Spleen (tissue), 11 donors: ENCODE measurements at regions not wholly inside any gene's neighbourhood (a gene's known extent, or its start where the extent isn't known, plus 50 kb on each side); places are given as distances from the start of the nearest gene placed in this dataset.
A peak's percentile ranks its signal among the peaks of the same experiment; 100 is the strongest.

Experiments used
- DNase-seq: peaks from one replicate; pipeline ENCODE4 v3.0.0-alpha.2; 2020
- H3K27ac ChIP-seq, 8 donors: fragments of 200-600 bp; sonication (generic) in 7 of 8; 1 replicate in 4 of 8; 2 replicates in 4 of 8; pipeline versions ENCODE4 v1.5.0 to v1.8.0; 2016 to 2021; ENCODE audit warnings: inconsistent platforms in 4 of 8, mild to moderate bottlenecking in 4 of 8, moderate library complexity in 1 of 8
- H3K27me3 ChIP-seq, 7 donors: fragments of 200-600 bp; sonication (generic) in 6 of 7; replicated peaks in 1 of 7; 1 replicate in 4 of 7; 2 replicates in 3 of 7; pipeline versions ENCODE4 v1.5.0 to v1.8.0; 2016 to 2021; ENCODE audit warnings: inconsistent platforms in 3 of 7, mild to moderate bottlenecking in 1 of 7
- H3K36me3 ChIP-seq, 6 donors: fragments of 200-600 bp; sonication (generic) in 5 of 6; 1 replicate in 4 of 6; 2 replicates in 2 of 6; pipeline versions ENCODE4 v1.5.0 to v1.8.0; 2016 to 2021; ENCODE audit warnings: inconsistent platforms in 2 of 6
- H3K4me1 ChIP-seq, 6 donors: fragments of 200-600 bp; sonication (generic) in 5 of 6; 1 replicate in 3 of 6; 2 replicates in 3 of 6; pipeline versions ENCODE4 v1.5.0 to v1.8.0; 2016 to 2021; ENCODE audit warnings: inconsistent platforms in 3 of 6
- H3K4me3 ChIP-seq, 8 donors: fragments of 200-600 bp; sonication (generic) in 7 of 8; 1 replicate in 4 of 8; 2 replicates in 4 of 8; pipeline versions ENCODE4 v1.5.0 to v1.8.0; 2016 to 2021; ENCODE audit warnings: inconsistent platforms in 4 of 8, mild to moderate bottlenecking in 4 of 8, moderate library complexity in 2 of 8
- H3K9me3 ChIP-seq, 8 donors: fragments of 200-600 bp; sonication (generic) in 7 of 8; 1 replicate in 4 of 8; 2 replicates in 4 of 8; pipeline versions ENCODE4 v1.5.0 to v1.8.0; 2016 to 2021; ENCODE audit warnings: inconsistent platforms in 4 of 8
- CTCF ChIP-seq, 11 experiments: fragments of 200-600 bp in 7 of 11; fragments of 450-650 bp in 4 of 11; sonication (generic) in 4 of 11; IDR thresholded peaks in 8 of 11; conservative IDR thresholded peaks in 3 of 11; 1 replicate in 7 of 11; 2 replicates in 4 of 11; pipeline versions ENCODE4 v1.4.0 to v1.8.0; 2016 to 2021; ENCODE audit warnings: antibody characterized with exemption in 11 of 11, inconsistent platforms in 4 of 11, mild to moderate bottlenecking in 1 of 11
- POLR2A ChIP-seq, 3 donors: fragments of 450-650 bp; IDR thresholded peaks; one replicate each; pipeline ENCODE4 v1.5.1; 2017; ENCODE audit warnings: antibody characterized with exemption in 3 of 3, mild to moderate bottlenecking in 1 of 3
- POLR2AphosphoS5 ChIP-seq, 3 donors: sonication (generic); formaldehyde crosslinking; IDR thresholded peaks; one replicate each; pipeline ENCODE4 v1.5.1; 2017; ENCODE audit warnings: antibody characterized with exemption in 3 of 3
- WGBS, 5 donors: extraction: QIAGEN DNeasy Blood & Tissue Kit in 3 of 5; methylation state at CpG; one replicate each; pipeline versions ENCODE4 v1.1.5 to v1.1.7; 2013 to 2018; 5-methylcytosine and 5-hydroxymethylcytosine counted together
- intact Hi-C: fragments of 100-400 bp; cut with DNase I; formaldehyde crosslinking; loops from one replicate; pipeline ENCODE4 v1.15.0; 2023; ENCODE audit warnings: low total_unique reads
- donor health status: healthy with polysubstance abuse.
- donor health status: DM: no; HTN: no; CAD: no; lungs with moderate emphysema.
- donor health status: DM: no; HTN: no; CAD: no.
- donor health status: Bipolar disorder and iron deficiency.
- donor health status: healthy.
- donor health status: DM: no; HTN: no; CAD: no.
- donor health status: DM: yes; HTN: yes; CAD: no.

- Histone ChIP-seq H3K4me3 (no peak overlapping the region), H3K27ac (no peak overlapping the region), H3K27me3 (peaks cover 0 to 61% (median 3%) of the 10 kb centered on the region in 7 donors), H3K4me1 (peaks cover 0 to 11% (median 1%) of the 10 kb centered on the region in 6 donors), H3K9me3 (no peaks in the 10 kb centered on the region), H3K36me3 (no peaks in the 10 kb centered on the region)
- peak; percentile 32 for DNase-seq
- intact Hi-C loops: no loop called here
- TF ChIP-seq POLR2AphosphoS5 (IDR thresholded peaks at IDR 0.05): no peak
- no peak for TF ChIP-seq CTCF (IDR thresholded peaks at IDR 0.05 in 8 of 11, conservative IDR thresholded peaks at IDR 0.05 in 3 of 11)
- no peak for TF ChIP-seq POLR2A (IDR thresholded peaks at IDR 0.05)
- WGBS, 5 donors: 77 to 88% (median 85%) methylated on average over 21 to 25 of the region's 25 CpGs
Measured at GRCh38 chr16:86963600-86964575, 353.3 kb downstream of the C16orf95 start.

GRCh38 chr16:86964796-86965241, 352.4 kb downstream of the C16orf95 start:
- Histone ChIP-seq H3K4me1 (peaks cover 0 to 1% (median 0%) of the 10 kb centered on the region in 6 donors), H3K27me3 (peaks cover 0 to 55% (median 0%) of the 10 kb centered on the region in 7 donors), H3K4me3 (no peak overlapping the region), H3K27ac (no peak overlapping the region), H3K36me3 (no peaks in the 10 kb centered on the region), H3K9me3 (no peaks in the 10 kb centered on the region)
- intact Hi-C loops: no loop called here
- TF ChIP-seq POLR2AphosphoS5 (IDR thresholded peaks at IDR 0.05) (no peak), CTCF (IDR thresholded peaks at IDR 0.05 in 8 of 11, conservative IDR thresholded peaks at IDR 0.05 in 3 of 11) (no peak), POLR2A (IDR thresholded peaks at IDR 0.05) (no peak)
- peak; percentile 24 for DNase-seq
- 76 to 90% (median 80%) methylated on average over 14 of the region's 14 CpGs for WGBS, 5 donors

GRCh38 chr16:86965331-86965730, 351.9 kb downstream of the C16orf95 start:
- DNase-seq: no peak
- intact Hi-C loops: no loop called here
- 87 to 94% (median 92%) methylated on average over 12 of the region's 12 CpGs for WGBS, 5 donors

More at GRCh38 chr16:86965331-86965730, 351.9 kb downstream of the C16orf95 start:
- TF ChIP-seq CTCF (IDR thresholded peaks at IDR 0.05 in 8 of 11, conservative IDR thresholded peaks at IDR 0.05 in 3 of 11) (no peak), POLR2AphosphoS5 (IDR thresholded peaks at IDR 0.05) (no peak), POLR2A (IDR thresholded peaks at IDR 0.05) (no peak)
- Histone ChIP-seq H3K4me1 (no peaks in the 10 kb centered on the region), H3K27me3 (peaks cover 0 to 55% (median 0%) of the 10 kb centered on the region in 7 donors), H3K9me3 (no peaks in the 10 kb centered on the region), H3K27ac (no peak overlapping the region), H3K36me3 (no peaks in the 10 kb centered on the region), H3K4me3 (no peak overlapping the region)
